H1 (cell line): ENCODE measurements at regions not wholly inside any gene's neighbourhood (a gene's known extent, or its start where the extent isn't known, plus 50 kb on each side); places are given as distances from the start of the nearest gene placed in this dataset.

Source experiments
- KDM1A ChIP-seq: fragments of 200-600, 300-600 bp; sonication (generic); IDR thresholded peaks from 2 replicates; pipeline ENCODE4 v1.7.1; 2016; ENCODE audit warnings: mild to moderate bottlenecking, low read length, borderline replicate concordance
- RAD21 ChIP-seq, 2 experiments: IDR thresholded peaks in 1 of 2; conservative IDR thresholded peaks in 1 of 2; 2 replicates each; pipeline ENCODE4 v1.6.1; 2011; ENCODE audit warnings: low read depth in 2 of 2, low read length in 2 of 2, improper control_type of control experiment in 1 of 2, inconsistent platforms in 1 of 2, mild to moderate bottlenecking in 1 of 2, moderate library complexity in 1 of 2
- SIX5 ChIP-seq: IDR thresholded peaks from 2 replicates; pipeline ENCODE4 v1.6.1; 2011; ENCODE audit warnings: mild to moderate bottlenecking, low read depth, low read length
- TEAD4 ChIP-seq: IDR thresholded peaks from 2 replicates; pipeline ENCODE4 v1.6.1; 2012; ENCODE audit warnings: low read depth, low read length, inconsistent platforms, mixed read lengths

DNA sequence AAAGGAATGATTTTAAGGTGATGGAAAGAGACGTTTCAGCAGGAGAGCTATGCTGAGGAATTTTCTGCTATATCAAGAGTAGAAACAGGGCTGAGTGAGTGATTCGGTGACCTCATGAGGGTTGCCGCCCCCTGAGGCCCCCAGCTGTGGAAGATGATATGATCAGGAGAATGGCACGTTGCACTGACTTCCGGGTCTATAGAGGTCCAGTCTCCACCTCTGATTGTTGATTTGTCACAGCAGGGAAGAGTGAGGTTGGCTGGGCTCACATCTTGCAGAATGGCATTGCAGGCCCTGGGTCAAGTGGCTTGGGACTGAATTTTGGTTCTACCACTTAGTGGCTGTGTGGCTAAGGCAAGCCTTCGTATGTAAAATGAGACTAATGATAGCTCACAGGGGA lies 205.1 kb downstream of the SNX19 start (continued):
- no peak for TF ChIP-seq TEAD4
- TF ChIP-seq SIX5: no peak
- TF ChIP-seq KDM1A: no peak
- no peak for TF ChIP-seq RAD21 (IDR thresholded peaks at IDR 0.05 in 1 of 2, conservative IDR thresholded peaks at IDR 0.05 in 1 of 2; ENCODE audit: low read depth in 2 of 2, low read length in 2 of 2)
